Subcutaneous abdominal adipose tissue (tissue), 5 donors: ENCODE measurements at regions not wholly inside any gene's neighbourhood (a gene's known extent, or its start where the extent isn't known, plus 50 kb on each side); places are given as distances from the start of the nearest gene placed in this dataset.
"Not testable (repeated sequence)": the region's sequence is repeated elsewhere in the genome, so short reads cannot be mapped to it uniquely, and the experiment has no call there.

Experiments
- H3K27ac ChIP-seq: one replicate; pipeline ENCODE4 v1.7.0; 2013; ENCODE audit warnings: low read depth, mild to moderate bottlenecking, inconsistent platforms, low read length, moderate library complexity
- H3K27me3 ChIP-seq, 5 donors: one replicate each; pipeline ENCODE4 v1.7.0; 2013; ENCODE audit warnings: low read length in 5 of 5, inconsistent platforms in 1 of 5; ENCODE audit not compliant: control insufficient read depth in 5 of 5, insufficient read depth in 4 of 5
- H3K36me3 ChIP-seq, 5 donors: one replicate each; pipeline ENCODE4 v1.7.0; 2013; ENCODE audit warnings: low read length in 5 of 5; ENCODE audit not compliant: control insufficient read depth in 5 of 5, insufficient read depth in 5 of 5
- H3K4me1 ChIP-seq, 5 donors: one replicate each; pipeline ENCODE4 v1.7.0; 2013; ENCODE audit warnings: low read length in 5 of 5, mild to moderate bottlenecking in 3 of 5, moderate library complexity in 1 of 5; ENCODE audit not compliant: control insufficient read depth in 5 of 5, insufficient read depth in 5 of 5
- H3K4me3 ChIP-seq, 5 donors: one replicate each; pipeline ENCODE4 v1.7.0; 2013; ENCODE audit warnings: low read length in 5 of 5, low read depth in 1 of 5
- H3K9ac ChIP-seq, 5 donors: one replicate each; pipeline ENCODE4 v1.7.0; 2013; ENCODE audit warnings: low read length in 5 of 5, mild to moderate bottlenecking in 4 of 5, moderate library complexity in 3 of 5
- H3K9me3 ChIP-seq, 5 donors: one replicate each; pipeline ENCODE4 v1.7.0; 2013; ENCODE audit warnings: low read length in 5 of 5; ENCODE audit not compliant: control insufficient read depth in 5 of 5
- donor health status: healthy.
- donor health status: healthy.
- donor health status: healthy.
- donor health status: healthy.
- donor health status: healthy.

- not testable (repeated sequence) for H3K27ac ChIP-seq, H3K27me3 ChIP-seq, H3K9ac ChIP-seq, H3K9me3 ChIP-seq, H3K4me1 ChIP-seq, H3K4me3 ChIP-seq, H3K36me3 ChIP-seq
These were observed 270.9 kb downstream of the NUF2 start for GRCh38 chr1:163592623-163593022.

GRCh38 chr1:163596106-163596505 is 274.4 kb downstream of the NUF2 start:
- H3K36me3 ChIP-seq, H3K27ac ChIP-seq, H3K4me3 ChIP-seq, H3K9me3 ChIP-seq, H3K4me1 ChIP-seq, H3K9ac ChIP-seq, H3K27me3 ChIP-seq: not testable (repeated sequence)

DNA sequence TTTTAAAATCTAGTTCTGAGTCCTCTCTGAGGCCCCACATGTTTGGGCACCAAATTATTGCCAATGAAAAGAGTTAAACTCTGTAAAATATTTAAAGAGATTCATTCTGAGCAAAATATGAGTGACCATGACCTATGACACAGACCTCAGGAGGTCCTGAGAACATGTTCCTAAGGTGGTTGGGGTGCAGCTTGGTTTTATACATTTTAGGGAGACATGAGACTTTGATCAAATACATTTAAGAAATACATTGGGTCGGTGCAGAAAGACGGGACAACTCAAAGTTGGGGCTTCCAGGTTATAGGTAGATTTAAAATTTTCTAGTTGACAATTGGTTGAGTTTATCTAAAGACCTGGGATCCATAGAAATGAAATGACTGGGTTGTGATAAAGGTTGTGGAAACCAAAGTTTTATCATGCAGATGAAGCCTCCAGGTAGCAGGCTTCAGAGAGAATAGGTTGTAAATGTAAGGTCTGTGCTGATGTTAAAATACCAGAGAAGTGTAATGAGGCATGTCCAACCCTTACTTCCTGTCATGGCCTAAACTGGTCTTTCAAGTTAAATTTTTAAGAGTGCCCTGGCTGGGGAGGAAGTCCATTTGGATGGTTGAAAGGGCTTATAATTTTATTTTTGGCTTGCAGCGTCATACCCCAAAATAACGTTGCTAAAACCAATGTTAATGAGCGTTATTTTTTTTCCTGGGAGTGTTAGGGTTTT is 274.9 kb downstream of the NUF2 start:
- H3K36me3 ChIP-seq = no peaks in the 10 kb centered on the region
- H3K4me1 ChIP-seq = no peaks in the 10 kb centered on the region
- H3K9ac ChIP-seq = no peak overlapping the region
- peaks cover 0 to 2% (median 0%) of the 10 kb centered on the region in 5 donors for H3K9me3 ChIP-seq
- no peak overlapping the region for H3K4me3 ChIP-seq
- no peak overlapping the region for H3K27ac ChIP-seq
- H3K27me3 ChIP-seq = no peaks in the 10 kb centered on the region

DNA sequence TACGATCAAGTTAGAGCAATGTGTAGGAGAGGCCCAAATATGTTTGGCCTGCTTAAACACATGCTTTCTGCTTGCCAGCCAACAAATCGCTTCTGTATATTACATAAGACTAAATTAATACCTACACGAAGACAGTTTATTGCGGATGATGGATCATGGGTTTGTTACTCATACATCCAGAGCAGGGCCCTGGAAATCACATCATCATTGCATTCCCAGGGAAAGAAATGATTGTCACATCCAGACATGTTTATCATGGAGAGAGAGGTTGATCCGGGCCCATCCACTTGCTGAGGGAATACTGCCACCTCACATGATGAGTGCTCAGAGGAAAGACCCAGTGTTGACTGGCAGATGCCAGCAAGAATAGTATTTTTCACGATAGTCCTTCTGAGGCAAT is 282.6 kb downstream of the NUF2 start:
- Histone ChIP-seq H3K9me3 (no peaks in the 10 kb centered on the region), H3K9ac (no peak overlapping the region), H3K4me1 (no peaks in the 10 kb centered on the region), H3K36me3 (no peaks in the 10 kb centered on the region), H3K27me3 (no peaks in the 10 kb centered on the region), H3K4me3 (no peak overlapping the region), H3K27ac (no peak overlapping the region)

DNA sequence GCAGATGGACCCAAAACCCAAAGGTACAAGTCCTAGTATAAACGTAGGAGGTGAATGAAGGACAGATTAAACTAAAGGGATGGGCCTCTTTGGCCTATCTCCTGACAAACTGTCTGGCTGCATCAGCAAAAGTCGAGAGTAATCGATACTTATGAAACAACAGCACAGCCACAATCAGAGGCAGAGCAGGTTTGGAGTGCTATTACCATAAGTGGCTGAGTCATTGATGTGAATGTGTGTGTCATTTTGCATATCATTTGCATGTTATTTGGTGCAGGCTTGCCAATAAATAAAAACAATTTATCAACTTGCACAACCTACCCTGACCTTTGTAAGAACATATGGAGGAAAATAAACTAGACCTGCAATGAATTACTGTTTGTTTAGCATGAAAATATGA is 283.1 kb downstream of the NUF2 start:
- no peaks in the 10 kb centered on the region for H3K9me3 ChIP-seq
- no peak overlapping the region for H3K27ac ChIP-seq
- no peaks in the 10 kb centered on the region for H3K27me3 ChIP-seq
- no peak overlapping the region for H3K9ac ChIP-seq
- no peak overlapping the region for H3K4me3 ChIP-seq
- H3K36me3 ChIP-seq = no peaks in the 10 kb centered on the region
- no peaks in the 10 kb centered on the region for H3K4me1 ChIP-seq

GRCh38 chr1:163608979-163609378 is 287.2 kb downstream of the NUF2 start:
- Histone ChIP-seq H3K27me3 (no peaks in the 10 kb centered on the region), H3K4me1 (no peaks in the 10 kb centered on the region), H3K27ac (no peak overlapping the region), H3K36me3 (no peaks in the 10 kb centered on the region), H3K9ac (no peak overlapping the region), H3K4me3 (no peak overlapping the region), H3K9me3 (no peaks in the 10 kb centered on the region)

DNA sequence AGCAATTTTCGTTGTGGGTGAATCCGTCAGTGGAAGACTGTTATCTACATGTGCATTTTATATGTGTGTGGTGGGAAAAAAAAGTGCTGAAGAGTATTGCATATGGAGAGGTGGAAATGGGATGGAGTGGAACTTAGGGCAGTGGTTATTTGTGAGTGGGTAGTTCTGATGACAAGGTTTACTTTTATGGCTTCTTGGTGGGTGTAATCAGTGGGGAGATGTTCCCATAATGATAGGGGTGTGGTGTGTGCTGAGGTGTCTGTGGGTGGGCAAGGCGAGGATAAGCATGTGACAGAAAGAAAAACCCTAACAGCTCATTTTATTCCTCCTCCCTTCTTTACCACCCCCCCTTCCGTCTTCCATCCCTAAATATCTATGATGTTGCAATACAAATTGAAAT is 288.1 kb downstream of the NUF2 start:
- Histone ChIP-seq H3K9me3 (no peaks in the 10 kb centered on the region), H3K36me3 (no peaks in the 10 kb centered on the region), H3K9ac (no peak overlapping the region), H3K27ac (no peak overlapping the region), H3K27me3 (no peaks in the 10 kb centered on the region), H3K4me1 (no peaks in the 10 kb centered on the region), H3K4me3 (no peak overlapping the region)

DNA sequence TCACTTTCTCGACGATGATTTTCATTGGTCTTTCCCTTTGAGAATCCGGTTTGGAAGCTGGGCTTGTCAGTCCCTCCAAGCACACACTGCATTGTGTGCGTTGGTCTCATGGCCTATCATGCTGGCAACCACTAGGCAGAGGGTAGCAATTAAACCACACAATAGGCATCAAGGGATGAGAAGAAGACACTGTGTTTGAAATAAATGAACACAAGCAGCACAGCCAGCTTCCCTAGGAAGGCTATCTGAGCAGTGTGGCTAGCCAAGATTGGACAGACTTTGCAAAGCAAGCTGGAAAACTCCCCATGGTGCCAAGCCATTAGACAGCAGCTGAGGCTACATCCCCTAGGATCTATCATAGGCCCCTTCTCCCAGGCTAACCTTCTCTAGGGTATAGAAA is 288.7 kb downstream of the NUF2 start:
- H3K9ac ChIP-seq = no peak overlapping the region
- H3K4me3 ChIP-seq = no peak overlapping the region
- H3K27me3 ChIP-seq = no peaks in the 10 kb centered on the region
- H3K36me3 ChIP-seq = no peaks in the 10 kb centered on the region
- no peaks in the 10 kb centered on the region for H3K9me3 ChIP-seq
- H3K4me1 ChIP-seq = no peaks in the 10 kb centered on the region
- no peak overlapping the region for H3K27ac ChIP-seq

DNA sequence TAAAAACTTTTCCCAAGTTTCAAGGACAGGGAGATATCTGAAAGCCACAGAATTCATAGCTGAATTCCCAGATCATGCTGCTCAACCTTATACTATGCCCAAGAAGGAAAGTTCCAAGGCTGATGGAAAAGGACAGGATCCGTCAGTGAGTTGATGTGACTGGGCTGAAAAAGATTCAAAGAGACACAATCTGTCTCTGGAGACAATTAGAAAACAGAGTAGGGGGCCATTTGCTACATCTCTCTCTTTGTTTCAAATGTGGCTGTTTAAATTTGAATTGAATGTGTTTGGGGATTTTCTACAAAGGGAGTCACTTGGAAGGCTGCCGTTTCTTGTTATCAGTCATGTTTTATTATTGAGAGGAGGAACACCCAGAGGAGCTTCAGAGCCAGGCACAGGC is 292.6 kb downstream of the NUF2 start:
- Histone ChIP-seq H3K27me3 (no peaks in the 10 kb centered on the region), H3K9ac (no peak overlapping the region), H3K9me3 (peaks cover 0 to 3% (median 0%) of the 10 kb centered on the region in 5 donors), H3K4me1 (no peaks in the 10 kb centered on the region), H3K4me3 (no peak overlapping the region), H3K27ac (no peak overlapping the region), H3K36me3 (no peaks in the 10 kb centered on the region)

DNA sequence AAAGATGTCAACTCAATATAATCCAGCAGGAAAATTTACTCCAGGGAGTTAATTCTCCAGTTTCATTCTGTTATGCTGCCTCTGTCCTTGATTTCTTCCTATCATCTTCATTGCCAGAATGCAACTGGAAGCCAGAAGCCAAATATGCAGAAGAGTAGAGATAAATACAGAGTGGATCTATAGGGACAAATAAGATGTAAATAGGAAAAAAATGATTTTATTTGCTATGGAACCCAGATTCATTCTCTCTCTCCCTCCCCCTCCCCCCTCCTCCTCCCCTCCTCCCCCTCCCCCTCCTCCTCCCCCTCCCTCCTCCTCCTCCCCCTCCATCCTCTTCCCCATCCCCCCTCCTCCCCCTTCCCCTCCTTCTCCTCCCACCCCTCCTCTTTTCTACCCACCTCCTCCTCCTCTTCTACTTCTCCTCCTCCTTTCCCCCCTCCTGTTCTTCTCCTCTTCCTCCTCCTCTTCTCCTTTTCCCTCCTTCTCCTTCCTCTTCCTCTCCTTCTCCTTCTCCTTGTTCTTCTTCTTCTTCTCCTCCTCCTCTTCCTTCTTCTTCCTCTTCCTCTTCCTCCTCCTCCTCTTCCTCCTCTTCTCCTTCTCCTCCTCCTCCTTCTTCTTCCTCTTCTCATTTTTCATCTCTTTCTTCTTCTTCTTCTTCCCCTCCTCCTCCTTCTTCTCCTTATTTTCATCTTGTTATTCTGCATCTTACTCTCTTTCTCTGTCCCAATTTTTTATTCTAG is 306.4 kb downstream of the NUF2 start:
- Histone ChIP-seq H3K36me3 (no peaks in the 10 kb centered on the region), H3K4me1 (peaks cover 0 to 5% (median 0%) of the 10 kb centered on the region in 5 donors), H3K27ac (no peak overlapping the region), H3K9ac (no peak overlapping the region), H3K27me3 (no peaks in the 10 kb centered on the region), H3K4me3 (no peak overlapping the region), H3K9me3 (peaks cover 0 to 8% (median 4%) of the 10 kb centered on the region in 5 donors)
